ENCODE measurements at regions not wholly inside any gene's neighbourhood (a gene's known extent, or its start where the extent isn't known, plus 50 kb on each side); places are given as distances from the start of the nearest gene placed in this dataset.

DNA sequence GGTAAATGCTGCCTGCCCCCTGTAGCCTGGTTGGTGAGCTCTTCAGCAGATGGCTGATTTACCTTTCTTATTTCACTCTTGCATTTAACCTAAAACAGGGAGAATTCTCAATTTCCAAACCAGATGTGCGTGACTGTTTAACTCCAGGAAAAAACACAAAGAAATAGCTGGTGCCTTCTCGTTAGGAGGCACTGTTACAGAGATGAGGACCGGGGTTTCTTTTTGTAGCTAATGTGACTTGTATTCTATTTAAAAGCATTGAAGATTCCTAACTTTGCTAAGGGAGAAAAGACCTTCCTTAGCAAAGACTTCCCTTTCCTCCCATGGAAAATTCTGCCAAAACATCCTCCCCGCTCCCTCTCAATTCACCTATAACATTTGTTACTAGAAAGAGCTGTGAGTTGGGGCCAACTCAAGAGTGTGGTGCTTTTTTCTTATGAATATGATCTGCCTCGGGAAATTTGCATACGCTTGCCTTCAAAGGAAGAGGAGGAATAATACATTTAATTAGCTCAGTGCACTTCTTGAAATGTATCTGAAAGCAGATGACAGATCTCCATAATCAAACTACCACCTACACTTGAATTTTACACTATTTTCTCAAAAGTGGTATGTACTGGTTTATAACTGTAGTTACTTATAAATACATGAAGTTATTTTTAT, 102.0 kb upstream of the ARID2 start:
- no peak for DNase-seq (ENCODE audit: low read depth)

DNA sequence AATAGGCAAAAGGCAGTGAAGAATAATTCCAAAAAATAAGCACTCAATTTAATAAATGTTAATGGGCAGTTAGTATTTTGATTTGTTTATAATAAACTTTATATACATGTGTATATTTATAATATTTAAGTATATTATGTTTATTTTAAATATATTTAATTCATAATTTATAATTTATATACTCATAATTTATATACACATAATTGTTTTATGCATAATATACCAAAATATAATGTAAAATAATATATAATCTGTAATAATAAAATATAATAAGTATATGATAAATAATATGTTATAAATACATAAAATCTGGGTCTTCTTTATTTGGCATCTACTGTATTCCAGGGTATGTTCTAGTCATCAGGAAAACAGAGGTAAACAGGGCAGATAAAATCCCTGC, 100.2 kb upstream of the ARID2 start:
- no peak for DNase-seq (ENCODE audit: low read depth)

DNA sequence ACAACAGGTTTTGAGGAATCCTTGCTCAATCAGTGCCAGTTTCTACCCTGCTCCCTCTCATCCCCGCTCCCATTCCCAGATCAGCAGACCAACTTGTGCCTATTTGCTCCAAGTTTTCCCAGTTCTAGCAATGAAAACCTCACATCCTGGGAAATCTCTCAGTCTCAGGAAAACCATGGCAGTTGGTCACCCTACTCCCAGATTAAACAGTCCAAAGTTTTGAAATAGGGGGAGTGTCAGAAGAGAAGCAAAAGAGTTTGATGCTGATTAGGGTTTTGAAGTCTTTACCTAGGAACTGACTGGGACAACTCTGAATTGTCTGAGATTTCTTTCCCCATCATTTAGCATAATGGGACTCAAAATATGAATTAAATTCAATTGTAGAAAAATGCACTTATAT, 95.8 kb upstream of the ARID2 start:
- DNase-seq (ENCODE audit: low read depth): no peak

DNA sequence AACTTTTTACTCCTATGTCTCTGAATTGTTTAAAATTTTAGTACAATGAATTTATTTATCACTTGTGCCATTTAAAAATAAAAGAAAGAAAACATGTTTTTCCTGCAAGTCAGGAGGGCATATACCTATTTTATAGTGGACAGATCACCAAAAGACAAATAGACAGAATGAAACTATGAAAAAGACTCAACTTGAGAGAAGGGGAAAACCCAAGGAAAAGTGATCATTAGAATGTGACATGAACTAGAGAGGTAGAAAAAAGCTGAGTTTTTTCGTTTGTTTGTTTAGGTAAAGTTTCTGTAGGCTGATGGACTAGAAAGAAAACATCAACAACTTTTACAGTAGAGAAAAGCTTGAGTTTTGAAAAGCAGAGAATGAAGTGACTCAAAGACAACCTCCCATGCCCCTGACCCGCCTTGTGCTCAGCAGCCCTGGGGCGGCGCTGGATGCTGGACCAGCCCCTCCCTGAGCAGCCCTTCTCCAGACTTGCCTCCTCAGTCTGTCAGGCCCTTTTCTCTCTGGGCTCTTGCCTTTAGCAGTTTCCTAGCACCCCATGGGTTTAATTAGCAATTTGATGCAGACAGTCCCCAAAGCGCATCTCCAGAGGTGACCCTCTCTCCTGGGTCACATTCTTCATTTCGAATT, 95.1 kb upstream of the ARID2 start:
- DNase-seq (ENCODE audit: low read depth): no peak

DNA sequence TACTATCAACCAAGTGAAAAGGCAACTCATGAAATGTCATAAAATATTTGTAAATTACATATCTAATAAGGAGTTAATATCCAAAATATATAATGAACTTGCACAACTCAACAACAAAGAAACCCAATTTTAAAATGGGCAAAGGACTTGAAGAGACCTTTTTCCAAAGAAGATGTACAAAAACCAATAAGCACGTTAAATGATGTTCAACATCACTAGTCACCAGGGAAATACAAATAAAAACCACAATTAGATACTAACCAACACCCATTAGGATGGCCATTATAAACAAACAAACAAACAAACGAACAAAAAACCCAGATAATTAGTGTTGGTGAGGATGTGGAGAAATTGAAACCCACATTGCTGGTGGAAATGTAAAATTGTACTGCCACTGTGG, 92.3 kb upstream of the ARID2 start:
- no peak for DNase-seq (ENCODE audit: low read depth)

DNA sequence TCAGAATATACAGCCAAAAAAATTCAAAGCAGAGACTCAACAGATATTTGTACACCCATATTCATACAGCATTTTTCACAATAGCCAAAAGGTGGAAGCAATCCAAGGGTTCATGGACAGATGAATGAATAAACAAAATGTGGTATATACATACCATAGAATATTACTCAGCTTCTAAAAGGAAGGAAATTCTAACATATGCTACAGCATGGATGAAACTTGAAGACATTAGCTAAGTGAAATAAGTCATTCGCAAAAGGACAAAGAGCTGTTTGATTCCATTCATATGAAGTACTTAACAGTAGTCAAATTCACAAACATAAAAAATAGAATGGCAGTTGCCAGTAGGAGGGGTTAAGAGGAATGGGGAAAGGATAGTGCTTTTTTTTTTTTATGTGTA, 91.8 kb upstream of the ARID2 start:
- DNase-seq (ENCODE audit: low read depth): peak; percentile 91

DNA sequence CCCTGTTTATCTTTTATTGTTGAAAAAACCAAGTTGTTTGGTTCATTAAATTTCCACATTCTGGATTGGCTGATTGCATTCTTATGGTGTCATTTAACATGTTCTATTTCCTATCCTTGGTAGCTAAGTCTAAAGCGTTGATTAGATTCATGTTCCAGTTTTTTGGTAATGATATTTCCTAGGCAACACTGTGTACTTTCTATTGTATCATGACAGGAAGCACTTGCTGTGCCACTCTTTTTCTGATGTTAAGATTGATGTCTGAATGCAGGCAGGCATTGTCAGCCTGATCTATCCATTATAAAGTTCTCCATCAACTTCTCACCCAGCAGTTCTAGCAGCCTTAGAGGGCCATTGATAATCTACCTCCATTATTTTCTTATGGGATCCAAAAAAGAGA, 91.1 kb upstream of the ARID2 start:
- DNase-seq (ENCODE audit: low read depth): no peak

DNA sequence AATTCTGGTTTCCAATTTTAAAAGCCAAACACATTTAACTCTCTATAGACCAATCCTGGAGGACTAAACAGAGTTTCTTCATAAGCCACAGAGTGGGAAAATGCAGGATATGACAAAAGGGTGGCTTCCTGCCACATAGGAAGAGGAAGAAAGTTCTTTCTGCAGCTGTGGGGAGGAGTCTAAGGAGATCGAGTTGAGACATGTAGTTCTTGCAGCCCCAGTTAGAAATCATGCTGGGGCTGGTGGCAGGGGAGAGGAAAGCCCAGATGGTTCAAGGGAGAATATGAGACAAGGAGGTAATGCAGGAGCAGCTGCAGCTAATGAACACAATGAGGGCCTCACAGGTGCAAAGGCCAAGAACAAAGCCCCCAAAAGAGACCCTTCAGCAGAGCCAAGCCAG, 85.0 kb upstream of the ARID2 start:
- DNase-seq (ENCODE audit: low read depth): peak; percentile 75

DNA sequence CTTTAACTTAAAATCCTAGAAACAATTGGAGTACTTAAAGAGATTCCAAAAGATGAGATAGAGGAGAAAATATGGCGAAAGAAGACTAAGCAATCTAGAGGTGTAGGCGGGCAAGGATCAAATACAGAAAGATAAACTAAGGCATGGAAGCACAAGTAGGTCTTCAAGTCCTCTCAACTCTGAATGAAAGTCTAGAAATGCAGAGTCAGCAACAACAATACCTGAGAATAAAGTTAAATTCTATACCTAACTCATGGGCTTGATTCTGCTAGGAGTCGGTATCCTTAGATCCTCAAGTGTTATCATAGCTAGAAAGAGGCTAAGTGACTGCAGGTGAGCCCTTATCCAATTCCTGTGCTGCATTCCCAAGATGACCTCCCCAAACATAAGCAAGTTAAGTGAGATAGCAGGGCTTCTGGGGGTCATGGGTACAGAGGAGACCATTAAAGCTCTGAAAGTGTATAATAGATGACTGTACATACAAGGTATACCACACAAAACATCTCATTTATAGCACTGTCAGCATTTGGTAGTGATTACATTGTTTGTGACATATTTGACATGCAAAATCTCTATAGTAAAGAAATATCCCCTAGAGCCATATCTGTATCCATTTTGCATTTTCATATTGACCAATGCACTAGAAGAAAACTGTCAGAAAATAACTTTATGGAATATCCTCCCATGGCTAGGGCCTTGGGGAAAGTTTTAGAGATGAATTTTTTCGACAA, 82.5 kb upstream of the ARID2 start:
- no peak for DNase-seq (ENCODE audit: low read depth)

DNA sequence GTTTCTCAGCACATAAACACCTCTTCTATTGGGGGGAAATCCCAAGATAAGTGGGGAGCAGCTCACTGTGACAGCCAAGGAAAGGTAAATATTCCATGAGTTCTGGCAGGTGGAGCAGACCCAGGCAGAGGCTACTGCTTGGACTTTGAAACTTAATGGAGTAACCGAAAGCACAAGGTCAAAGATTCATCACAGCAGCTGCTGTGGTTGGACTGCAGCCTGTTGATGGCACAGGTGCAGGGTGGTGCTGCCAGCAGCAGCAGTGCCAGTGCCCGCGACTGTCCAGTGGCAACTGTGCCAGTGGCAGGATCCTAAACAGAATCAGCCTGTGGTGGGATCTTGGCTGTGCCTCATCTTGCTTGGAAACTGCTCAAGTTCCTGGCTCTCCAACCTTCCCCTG, 81.4 kb upstream of the ARID2 start:
- DNase-seq (ENCODE audit: low read depth): no peak

DNA sequence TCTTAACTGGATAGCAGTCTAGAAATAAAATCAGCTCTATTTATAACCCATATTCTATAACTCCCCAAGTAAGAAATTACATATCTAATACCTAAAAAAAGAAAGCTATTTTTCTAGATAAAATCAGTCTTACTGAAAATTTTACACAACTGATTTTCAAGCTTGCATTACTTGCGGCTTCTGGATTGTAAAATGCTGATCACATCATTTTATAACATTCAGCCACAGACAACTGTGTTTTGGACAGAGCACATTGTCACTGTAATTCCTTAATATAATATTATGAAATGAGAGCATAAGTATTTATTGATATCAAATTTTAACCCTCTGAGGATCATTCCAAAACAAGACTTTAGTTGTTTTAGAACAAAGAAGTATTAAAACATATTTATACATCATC, 78.5 kb upstream of the ARID2 start:
- DNase-seq (ENCODE audit: low read depth): no peak

DNA sequence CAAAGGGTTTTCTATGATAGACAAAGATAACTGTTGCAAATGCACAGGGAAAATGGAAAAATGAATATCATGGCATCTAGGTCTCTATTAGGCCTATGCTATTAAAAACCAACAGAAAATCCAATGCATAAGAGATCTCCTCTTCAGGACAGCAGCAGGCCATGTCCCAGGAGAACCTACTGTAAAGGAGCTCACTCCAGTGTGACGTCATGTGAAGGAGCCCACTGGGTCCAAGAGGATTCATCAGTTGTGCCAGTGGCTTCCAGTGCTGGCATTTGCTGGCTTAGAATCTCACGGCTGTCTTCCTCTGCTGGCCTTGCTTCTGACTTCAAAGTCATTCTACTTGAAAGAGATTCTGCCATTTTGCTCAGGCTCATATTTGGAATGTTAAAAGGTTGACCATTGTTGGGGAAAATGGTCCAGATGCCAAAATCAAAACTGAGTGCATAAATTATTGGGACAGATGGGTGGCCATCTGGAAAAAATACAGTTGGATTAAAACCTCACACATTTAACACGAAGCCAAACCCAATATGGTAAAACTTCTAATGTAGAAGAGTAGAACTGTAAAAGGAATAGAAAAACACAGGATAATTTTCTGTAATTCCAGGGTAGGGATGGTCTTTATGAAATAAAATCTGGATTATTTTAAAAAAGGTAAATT, 75.4 kb upstream of the ARID2 start:
- no peak for DNase-seq (ENCODE audit: low read depth)

DNA sequence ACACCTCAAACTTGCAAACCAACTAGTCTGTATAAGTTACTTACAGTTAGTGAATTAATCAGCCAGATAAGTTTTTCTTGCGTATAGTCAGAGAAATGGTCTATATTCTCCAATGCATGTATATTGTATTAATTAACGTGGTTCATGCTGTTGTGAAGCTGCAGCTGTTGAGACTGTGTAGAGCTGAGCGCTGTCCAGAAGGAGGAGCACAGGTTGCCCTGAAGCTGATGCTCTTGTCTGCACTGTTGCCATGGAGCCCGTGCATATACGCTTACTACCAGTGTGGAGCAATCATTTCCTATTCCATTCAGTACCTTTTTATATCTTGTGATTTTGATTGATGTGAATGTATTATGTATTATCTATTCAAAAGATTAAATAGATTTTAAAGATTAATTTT, 74.3 kb upstream of the ARID2 start:
- peak; percentile 44 for DNase-seq (ENCODE audit: low read depth)

DNA sequence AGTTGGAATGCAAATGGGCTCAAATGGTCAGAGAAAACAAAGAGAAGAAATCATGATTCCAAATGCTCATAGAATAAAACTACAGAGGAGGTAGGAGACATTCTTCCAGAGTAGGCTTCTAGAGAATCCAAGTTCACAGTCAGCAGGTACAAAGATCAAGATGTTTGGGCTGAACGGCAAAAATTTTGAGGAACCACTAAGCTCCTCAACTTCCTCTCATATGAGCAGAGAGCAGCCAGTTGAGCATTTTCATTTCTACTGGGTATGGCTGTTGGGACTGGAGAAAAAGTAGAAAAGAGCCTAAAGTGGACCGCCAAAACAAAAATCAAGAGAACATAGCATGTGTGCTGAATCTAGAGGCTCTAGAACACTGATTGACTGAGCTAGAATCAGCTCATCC, 73.8 kb upstream of the ARID2 start:
- no peak for DNase-seq (ENCODE audit: low read depth)

DNA sequence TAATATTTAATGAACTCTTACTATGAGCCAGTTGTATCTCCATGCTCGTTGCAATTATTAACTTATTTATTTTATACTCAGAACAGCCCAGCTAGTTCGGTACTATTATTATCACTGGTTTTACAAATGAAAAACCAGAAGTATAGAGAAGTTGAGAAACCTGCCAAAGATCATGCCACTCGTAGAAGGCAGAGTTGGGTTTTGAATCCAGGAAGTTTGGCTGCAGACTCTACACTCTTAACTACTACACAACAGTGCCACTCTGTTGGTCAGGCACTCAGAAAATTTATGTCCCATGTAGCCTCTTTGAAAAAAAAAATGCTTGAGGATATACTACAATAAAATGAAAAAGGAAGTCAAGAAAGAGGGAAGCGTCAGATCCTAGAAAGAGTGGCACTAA, 71.5 kb upstream of the ARID2 start:
- no peak for DNase-seq (ENCODE audit: low read depth)

DNA sequence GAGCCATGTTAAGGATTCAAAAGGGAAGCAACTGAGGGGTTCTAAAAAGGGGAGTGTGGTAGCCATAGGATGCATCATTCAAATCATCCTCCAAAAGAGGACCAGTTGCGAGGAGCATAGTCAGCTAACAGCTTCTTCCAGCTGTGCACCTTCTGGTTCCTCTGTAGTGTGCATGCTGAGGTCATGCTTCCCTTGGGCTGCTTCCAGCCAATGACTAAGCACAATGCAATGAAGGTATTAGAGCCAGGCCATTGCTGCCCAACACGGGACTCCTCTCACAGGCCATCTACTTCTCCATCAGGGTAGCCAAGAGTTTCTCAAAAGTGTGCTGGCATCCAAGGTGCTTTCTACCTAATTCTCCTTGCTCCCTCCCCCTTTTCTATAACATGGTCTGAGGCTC, 69.2 kb upstream of the ARID2 start:
- peak; percentile 67 for DNase-seq (ENCODE audit: low read depth)

DNA sequence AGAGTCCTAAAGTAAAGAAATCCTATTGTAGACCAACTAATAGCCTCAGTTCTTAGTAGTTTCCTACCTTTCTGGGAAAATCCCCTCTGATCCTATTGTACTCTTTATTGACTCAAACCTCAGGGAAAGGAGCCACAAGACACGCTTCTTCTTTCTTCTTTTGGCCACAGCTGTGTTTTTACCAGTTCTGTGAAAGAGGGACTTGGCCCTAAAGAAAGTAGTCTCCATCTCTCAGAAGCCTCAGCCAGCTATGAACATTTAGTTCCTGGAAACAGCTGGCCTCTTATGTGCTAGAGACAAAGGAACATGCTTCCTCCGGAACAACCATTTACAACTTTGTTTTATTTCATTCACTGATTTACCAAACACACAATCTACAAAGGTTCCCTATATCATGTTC, 66.1 kb upstream of the ARID2 start:
- no peak for DNase-seq (ENCODE audit: low read depth)

DNA sequence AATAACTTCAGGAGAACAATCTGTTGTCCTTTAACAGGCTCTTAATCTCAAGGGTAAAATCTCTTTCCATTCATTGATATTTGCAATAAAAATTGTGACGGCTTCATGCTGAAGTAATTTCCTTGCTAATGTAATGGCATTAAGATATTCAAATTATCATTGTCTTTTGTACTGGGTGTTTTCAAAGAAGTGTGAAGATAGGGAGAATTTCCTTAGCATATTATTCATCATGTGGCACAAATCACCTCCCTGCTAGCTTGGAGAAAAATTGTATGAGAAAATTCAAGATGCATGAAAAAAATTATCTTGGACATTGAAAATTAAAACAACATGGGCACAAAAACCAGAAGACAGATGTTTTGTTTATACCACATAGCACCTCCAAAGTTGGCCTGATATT, 63.6 kb upstream of the ARID2 start:
- no peak for DNase-seq (ENCODE audit: low read depth)

DNA sequence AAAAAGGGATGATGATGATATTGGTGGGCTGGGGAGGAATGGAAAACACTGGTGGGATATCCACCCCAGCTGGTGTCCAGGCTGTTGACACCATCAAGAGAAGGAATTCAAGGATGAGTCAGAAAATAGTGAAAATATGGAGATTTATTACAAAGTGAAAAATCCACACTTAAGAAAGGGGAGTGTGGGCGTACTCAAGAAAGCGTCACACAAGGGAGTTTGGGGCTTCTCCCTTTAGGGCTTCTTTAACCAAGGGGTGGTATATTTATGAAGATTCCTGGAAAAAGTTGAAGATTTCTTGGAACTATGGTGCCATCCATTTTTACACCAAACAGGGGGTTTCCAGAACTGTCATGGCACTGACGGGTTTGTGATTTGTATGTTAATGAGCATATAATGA, 63.1 kb upstream of the ARID2 start:
- DNase-seq (ENCODE audit: low read depth): no peak

DNA sequence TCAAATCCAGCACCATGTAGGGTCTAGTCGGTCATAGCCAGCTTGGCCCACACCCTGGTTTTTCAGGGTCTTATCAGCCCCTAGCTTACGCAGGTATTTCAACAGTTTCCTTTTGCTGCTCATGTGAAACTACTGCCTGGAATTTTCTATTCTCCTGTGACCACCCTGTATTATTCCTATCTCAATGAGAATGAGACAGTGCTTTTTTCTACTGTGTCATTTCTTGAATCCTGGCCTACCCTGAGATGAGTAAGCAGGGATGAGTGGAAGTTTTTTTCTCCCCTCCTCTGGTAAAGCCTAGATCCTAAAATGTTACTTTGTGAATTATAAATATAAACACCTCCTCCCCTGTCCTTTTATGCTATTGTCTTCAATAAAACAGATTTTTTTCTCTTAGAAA, 62.7 kb upstream of the ARID2 start:
- no peak for DNase-seq (ENCODE audit: low read depth)

DNA sequence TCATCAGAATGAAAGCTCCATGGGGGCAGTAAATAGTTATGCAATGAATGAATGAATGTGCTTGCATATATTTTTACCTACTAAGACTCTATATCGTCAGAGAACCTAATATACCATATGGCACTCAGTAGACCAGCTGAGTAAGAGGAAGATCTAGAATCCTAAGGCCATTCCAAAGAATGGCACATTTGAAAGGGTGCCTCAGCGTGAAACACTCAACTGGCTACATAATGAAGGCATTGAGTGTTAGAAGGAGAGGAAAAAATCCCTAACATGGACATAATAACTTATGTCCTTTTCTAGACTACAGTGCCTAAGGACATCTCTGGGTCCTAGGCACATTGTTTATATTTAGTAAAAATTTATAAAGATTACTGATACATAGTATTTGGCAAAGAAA, 61.7 kb upstream of the ARID2 start:
- DNase-seq (ENCODE audit: low read depth): no peak

DNA sequence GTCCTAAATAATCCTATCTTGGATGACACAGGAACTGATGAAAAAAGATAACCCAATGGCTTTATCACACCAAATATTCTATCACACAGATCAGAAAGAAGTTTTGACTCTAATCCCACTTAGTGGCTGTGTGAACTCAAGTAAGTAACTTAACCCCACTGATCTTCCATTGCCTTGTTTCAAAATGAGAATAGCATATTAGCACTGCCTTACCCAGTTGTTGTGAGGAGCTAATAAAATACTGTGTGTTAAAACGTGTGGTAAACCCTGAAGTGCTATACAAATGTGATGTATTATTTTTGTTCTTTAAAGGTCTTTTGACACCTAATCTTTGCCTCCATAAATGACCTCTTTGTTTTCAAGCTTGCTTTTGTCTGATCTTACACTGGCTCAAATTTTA, 60.9 kb upstream of the ARID2 start:
- no peak for DNase-seq (ENCODE audit: low read depth)

DNA sequence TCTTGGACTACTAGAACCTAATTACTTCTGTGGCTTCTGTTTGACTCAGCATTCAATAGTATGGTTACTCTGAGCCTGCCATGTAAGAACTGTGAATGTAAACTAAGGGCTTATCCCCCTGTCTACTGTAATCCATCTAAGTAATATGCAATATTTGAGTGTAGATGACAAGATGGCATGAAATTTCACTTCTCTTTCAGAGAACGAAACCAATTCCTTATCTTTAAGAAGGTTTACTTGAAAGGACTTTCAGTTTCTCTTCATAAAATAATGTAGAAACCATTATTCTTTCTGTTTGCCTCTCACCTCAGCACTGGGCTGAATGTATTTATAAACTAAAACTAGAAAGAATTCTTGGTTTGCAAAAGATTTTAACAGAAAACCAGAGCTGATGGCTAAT, 60.4 kb upstream of the ARID2 start:
- DNase-seq (ENCODE audit: low read depth): peak; percentile 78
